ENCODE measurements at regions not wholly inside any gene's neighbourhood (a gene's known extent, or its start where the extent isn't known, plus 50 kb on each side); places are given as distances from the start of the nearest gene placed in this dataset.
"Not testable (repeated sequence)": the region's sequence is repeated elsewhere in the genome, so short reads cannot be mapped to it uniquely, and the experiment has no call there.

DNA sequence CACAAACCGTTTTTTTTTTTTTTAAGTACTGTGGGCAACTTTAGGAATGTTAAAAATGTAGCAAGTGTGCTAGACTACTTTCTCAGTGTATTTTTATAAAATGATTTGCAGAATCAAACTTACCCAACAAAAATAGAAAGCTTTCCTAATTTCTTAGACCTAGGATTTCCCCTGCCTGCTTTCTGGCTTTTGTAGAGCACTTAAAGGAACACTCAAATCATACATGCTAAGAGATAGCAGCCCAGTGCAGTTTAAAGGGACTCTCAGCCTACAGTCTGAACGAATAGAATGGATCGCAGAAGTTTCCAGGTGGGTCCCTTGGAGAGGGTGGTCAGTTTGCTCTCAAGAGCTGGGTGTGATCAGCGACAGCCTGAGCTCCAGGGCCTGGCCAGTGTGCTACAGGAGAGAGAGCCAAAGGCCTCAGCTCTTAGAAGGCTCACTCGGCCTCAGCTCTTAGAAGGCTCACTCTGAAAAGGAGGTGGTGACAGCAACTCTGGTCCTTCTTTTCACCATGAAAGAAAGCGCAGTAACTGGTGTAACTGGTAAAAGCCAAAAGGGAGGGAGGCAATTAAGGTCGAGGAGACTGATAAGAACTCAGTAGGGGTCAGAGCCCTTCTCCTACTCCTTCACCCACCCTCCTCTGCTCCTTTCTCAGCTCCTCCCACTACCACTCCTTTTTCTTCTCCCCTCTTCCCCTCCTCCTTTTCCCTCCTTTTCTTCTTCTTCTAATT is 142.4 kb downstream of the ZFP64 start:
- DNase-seq, result no peak

DNA sequence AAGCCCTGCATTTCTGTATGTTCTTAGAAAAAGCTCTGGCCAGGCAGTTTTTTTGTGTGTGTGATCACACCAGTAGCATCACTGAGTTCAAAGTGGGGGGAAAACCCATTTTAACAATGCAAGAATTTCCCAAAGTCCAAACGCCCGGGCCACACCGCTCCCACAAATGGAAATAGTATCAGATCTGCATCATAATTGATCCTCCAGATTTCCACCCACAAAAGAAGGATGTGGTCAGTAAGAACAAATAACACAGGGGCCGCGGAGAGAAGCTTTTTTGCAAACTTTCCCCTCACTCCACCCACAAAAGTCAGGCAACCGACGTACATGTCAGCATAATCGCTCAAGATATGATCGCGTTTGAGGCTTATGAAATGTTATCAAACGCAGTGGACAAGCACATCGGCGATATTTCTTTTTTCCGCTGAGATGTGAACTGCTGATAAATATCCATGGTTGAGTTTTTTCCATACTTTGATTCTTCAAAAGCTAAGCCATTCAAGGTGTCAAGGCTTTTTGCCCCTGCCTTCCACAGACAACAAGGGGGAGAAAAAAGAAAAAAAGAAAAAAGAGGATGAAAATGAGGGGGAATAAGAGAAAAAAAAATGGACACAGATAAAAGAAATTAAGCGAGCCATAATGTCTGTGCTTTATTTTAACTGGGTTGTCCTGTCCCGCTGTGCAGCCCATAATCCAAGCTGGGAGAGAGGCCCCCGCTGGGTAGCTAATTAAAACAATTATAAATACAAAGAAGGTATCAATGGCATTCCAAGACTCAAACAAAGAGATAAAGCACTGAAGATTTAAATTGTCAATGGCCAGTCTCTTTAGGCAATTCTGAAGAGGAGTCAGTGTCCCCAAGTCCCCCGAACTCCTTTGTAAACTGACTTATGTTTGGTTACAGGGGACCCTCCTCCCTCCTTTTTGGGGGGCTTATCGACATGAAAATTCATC is 143.5 kb downstream of the ZFP64 start:
- DNase-seq, result no peak

DNA sequence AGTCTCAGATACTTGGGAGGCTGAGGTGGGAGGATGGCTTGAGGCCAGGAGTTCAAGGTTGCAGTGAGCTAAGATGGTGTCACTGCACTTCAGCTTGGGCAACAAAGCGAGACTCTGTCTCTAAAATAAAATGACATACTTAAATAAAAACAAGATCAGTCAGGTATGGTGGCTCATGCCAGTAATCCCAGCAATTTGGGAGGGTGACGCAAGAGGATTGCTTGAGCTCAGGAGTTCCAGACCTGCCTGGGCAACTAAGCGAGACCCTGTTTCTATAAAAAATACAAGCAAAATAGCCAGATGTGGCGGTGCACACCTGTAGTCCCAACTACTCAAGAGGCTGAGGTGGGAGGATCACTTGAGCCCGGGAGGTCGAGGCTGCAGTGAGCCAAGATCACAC is 149.6 kb downstream of the ZFP64 start:
- DNase-seq, result no peak

DNA sequence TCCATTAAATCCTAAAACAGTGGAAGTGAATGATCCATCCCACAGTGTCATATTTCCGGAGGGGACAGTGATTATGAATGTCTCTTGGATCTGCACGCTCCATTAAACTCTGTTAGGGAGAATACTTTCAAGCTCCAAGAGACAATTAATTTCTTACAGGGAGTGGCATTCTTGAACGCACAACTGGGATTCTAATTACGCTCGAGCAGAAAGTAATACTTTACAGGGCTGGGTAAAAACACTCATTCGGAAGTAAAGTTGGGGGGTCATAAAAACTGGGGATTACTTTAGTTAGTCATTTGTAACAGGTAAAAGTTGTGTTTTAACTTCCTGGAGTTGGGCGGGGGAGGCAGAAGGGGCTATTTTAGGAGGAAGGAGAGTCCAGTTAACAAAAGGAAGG is 151.8 kb downstream of the ZFP64 start:
- DNase-seq, result no peak

DNA sequence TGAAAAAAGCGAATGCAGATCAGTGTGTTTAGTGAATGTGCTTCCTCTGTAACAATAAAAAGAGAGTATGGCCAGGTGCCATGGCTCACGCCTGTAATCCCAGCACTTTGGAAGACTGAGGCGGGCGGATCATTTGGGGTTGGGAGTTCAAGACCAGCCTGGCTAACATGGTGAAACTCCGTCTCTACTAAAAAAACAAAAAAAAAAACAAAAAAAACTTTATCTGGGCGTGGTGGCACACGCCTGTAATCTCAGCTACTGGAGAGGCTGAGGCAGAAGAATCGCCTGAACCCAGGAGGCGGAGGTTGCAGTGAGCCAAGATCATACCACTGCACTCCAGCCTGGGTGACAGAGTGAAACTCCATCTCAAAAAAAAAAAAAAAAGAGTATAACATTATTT is 152.9 kb downstream of the ZFP64 start:
- not testable (repeated sequence) for DNase-seq

DNA sequence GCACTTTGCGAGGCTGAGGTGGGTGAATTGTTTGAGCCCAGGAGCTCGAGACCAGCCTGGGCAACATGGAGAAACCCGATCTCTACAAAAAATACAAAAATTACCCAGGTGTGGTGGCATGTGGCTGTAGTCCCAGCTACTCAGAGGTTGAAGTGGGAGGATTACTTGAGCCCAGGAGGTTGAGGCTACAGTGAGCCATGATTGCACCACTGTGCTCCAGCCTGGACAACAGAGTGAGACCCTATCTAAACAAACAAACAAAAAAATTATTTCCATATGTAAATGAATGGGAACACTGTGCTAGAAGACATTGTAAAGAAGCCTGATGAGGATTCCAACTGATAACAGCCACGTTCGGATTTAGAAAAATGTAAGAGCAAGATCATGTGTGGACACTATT is 154.2 kb downstream of the ZFP64 start:
- no peak for DNase-seq

DNA sequence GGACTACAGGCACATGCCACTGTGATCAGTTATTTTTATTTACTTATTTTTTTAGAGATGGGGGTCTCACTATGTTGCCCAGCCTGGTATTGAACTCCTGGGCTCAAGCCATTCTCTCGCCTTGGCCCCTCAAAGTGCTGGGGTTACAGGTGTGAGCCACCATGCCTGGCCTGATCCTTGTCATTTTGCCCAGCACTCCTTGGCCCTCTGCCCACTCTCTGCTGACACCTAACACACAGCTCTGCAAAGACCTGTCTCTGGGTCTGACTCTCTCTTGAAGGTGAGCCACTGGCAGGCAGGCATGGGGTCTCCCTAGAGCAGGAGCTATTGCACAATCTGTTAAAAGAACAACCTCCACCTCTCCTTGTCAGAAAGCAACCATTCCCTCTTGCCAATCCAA is 155.6 kb downstream of the ZFP64 start:
- no peak for DNase-seq

DNA sequence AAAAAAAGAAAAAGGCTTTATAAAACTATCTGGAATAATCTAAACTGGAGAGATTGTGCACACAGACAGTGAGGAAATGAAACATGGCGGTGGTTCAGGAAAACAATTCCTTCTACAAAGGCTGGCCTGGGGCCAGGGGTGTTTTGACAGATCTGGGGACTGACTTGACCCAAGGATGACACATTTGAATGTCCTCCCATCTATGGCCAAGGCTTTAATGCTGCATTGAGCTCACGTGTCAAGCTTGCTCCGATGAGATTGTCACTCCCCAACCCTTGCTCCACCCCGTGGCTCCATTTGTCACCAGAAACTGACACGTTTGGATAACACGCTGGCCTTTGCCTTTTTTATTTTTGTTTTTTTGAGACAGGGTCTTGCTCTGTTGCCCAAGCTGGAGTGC is 156.1 kb downstream of the ZFP64 start:
- DNase-seq, result no peak

DNA sequence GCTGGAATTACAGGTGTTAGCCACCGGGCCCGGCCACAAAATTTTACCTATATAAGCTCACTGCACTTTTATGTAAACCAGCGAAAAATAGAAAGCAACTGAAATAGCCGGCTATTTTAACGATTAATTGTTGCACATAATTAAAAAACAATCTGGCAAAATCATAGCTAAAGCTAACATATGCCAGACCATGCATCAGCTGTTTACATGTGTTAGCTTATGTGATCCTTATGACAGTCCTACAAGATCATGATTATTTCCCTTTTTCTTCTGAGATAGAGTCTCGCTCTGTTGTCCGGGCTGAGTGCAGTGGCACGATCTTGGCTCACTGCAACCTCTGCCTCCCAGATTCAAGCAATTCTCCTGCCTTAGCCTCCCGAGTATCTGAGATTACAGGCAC is 157.0 kb downstream of the ZFP64 start:
- no peak for DNase-seq

DNA sequence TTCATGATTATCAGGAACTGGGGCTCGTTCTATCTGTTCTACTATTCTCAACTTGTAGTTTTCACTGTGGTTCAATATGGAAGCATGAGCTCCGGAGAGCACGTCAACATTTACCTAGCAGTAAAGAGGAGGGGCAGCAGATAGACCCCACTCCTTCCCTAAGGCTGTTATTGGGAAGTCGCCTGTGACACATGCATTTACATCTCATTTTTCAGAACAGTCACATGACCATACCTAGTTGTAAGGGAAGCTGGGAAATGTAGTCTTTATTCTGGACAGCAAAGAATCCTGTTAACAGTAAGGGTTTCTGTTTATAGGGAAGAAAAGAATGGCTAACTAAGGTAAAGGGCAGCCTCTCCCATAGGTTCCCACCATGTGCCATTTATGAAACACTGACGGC is 158.3 kb downstream of the ZFP64 start:
- no peak for DNase-seq

DNA sequence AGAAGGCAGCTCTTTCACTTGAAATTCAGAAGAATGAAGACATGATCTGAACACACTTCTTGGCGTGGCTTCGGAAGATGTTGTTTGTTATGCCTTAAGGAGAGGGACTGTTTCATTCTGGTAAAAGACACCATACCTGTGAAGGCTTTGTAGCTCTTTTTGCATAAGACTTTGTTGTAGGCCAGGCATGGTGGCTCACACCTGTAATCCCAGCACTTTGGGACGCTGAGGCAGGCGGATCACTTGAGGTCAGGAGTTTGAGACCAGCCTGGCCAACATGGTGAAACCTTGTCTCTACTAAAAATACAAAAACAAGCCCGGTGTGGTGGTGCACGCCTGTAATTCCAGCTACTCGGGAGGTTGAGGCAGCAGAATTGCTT is 159.3 kb downstream of the ZFP64 start:
- DNase-seq, result not testable (repeated sequence)

DNA sequence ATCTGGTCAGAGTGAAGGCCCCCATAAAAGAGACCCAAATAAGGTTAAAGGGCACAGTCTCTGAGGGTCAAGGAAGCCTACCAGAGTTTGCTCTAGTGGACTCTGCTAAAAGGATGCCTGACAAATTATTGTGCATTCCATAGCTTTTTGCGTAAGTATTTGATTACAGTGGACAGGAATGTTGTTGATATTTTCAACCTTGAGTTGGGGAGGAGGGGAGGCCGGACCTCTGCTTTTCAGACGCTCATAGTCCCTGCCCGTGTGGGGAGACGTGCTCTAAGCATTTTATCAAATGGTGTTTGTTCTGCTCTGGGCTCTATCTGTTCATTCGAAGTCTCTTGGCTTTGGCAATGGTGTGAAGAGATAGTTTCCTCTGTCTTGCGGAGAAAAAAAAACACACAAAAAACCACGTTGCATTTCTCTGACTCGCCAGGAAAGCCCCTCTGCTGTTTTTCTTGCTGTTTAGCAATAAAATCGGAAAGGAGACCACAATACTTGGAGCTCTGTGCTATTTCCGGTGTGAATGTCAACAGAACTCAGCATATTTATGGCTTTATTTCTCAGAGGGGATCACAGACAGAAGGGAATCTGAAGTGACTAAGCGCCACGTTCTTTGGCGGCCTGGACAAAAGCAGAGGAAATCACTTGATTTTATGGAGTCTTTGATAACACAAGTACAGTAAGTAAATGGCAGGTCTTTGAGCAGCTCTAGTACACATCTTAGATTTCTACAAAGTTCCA is 159.8 kb downstream of the ZFP64 start:
- DNase-seq, result no peak

DNA sequence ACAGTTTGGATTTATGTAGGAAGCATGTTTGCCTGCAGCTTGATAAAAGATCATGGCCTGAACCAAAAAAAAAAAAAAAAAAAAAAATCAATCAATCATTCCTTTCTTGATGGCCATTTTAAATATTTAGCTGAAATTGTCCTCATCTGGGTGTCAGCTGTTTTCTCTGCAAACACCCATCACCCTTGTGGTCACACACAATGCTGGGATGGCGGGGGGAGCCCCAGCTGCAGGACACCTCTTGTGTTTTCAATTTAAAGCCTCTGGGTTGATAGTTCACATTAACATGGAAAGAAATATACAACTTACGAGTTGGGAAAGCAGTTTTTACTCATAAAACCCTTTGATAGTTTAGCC is 160.4 kb downstream of the ZFP64 start:
- DNase-seq, result no peak

DNA sequence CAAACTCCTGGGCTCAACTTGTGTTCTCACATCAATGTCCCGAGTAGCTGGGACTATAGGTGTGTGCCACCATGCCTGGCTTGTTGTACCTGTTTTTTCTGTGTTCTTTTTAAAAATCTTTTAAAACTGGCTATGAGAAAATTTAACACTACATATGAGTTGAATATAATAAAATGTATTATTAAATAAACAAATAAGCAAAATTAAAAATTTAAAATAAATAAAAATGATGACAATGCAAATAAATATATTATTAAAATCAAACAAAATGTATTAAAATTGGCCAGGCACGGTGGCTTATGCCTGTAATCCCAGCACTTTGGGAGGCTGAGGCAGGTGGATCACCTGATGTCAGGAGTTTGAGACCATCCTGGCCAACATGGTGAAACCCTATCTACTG is 162.4 kb downstream of the ZFP64 start:
- not testable (repeated sequence) for DNase-seq

DNA sequence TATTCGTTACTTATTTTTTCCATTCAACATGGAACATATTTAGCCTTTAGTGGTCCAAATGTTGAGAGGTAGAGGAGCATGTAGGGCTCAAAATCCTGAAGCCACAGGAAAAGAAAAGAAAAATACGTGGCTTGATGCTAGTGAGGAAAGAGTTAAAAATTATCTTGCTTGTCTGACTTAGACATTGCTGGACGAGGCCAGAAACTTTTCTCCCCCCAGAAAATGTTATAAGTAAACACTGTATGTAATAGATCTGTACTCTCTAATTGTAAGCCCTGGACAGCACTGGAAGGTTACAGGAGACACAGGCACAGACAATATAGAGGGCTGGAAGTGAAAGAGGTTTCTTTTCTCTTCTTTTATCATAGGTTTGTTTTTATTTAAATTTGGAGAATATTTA is 165.6 kb downstream of the ZFP64 start:
- DNase-seq, result no peak

DNA sequence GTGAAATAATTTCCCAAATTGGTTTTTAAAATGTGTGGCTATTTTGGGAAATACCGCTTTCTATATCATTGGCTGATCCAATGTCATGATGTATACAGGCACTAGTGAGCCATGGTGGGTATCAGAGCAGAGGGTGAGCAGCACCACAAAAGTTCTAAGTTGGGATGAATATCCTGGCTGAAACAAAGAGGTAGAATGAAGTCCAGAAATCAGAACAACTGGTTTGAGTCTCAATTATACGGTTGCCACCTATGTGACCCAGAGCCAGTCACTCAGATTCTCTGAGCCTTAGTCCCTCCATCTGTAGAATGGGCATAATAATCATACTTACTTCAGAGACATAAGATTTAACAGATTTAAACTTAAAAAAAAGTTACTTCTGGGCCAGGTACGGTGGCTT is 172.3 kb downstream of the ZFP64 start:
- DNase-seq, result no peak

DNA sequence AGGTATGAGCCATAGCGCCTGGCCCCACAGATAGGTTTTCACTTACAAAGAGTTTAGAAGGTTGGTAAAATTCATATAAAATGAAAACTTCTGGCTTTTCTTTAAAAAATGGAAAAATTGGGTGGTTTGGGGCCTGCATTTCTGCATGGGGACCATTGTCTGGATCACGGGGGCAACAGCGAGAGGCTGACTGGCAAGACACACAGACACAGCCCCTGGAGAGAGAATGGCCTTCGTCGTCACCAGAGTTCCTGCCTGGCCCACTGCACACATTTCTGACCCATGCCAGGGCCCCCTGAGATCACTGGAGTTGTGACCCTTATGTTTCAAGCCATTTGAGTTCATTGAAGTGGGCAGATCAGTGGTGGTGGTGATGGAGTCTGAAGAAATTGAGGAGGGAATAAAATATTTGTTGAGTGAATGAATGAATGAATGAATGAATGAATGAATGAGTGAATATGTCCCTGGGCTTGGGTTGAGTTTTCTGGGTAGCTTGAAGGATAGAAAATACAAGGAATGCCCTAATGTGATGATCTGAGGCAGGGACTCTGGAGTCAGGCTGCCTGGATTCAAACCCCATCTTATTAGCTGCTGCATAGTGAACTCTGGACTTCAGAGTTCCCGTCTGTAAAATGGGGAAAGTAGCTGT is 173.8 kb downstream of the ZFP64 start:
- DNase-seq, result no peak

DNA sequence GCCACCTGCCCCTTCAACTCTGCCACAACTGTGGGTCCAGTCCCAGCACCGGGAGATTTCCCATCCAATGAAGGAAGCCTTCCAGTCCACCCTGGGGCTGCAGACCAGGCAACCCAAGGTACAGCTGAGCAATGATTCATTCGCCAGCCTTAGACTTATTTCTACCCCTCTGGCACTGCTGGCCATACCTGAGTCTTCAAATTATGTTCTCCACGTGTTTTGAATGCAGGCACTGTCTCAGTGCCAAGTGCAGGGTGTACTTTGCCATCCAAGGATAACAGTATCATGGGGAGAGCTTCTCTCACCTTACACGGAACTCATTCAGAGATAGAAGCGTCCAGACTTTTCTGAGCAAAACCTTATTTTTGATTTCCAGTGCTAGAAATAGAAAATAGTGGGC is 175.6 kb downstream of the ZFP64 start:
- DNase-seq, result no peak

DNA sequence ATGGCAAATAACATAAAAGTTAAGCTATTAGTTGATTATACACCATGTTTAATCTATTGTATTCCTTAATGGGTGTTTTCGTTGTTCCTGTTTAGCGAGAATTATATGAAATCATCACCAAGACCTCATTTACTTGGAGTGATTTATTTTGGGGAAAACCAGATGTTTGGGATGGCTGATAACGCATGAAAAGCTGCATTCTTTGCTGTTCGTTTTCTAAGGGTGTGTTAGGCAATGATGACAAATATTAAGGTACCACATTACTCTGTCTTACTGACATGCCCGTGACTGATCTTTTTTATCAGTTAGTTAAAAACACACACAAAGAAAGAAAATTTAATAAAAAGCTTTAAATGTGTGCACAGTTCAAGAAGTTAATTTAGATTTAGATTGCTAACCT is 176.4 kb downstream of the ZFP64 start:
- no peak for DNase-seq

DNA sequence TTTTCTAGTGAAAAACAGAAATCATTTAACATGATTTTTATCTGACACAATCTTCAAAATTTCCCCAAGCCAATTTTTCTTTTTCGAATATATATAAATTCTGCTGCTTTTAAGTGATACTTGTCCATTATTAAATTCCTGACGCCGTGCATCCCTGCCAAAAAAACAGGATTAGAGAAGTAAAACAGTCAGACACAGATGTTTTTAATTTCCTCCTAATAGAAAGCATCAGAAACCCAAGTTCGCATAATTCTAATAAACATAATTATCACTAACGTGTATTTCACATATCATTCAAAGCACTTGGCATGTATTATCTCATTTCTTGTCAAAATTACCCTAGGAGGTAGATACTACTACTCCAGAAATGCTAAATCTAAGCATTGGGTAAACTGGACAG is 179.5 kb downstream of the ZFP64 start:
- DNase-seq, result no peak

DNA sequence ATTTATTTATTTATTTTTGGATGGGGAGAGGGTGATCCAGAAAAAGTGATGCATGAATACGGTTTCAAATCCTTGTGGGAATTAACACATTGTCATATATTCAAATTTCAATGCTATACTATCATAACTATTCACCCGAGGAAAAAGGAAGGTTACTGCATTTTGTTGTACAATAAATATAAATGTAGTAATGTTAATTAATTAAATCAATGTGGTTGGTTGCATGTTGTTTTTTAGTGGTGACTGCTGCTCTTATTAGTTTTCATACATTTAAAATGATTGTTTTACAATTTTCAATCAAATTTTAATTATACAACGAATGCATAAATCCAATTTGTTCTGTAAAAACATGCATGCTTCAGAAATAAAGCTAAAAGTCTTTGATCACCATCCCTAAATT is 180.5 kb downstream of the ZFP64 start:
- DNase-seq, result no peak

DNA sequence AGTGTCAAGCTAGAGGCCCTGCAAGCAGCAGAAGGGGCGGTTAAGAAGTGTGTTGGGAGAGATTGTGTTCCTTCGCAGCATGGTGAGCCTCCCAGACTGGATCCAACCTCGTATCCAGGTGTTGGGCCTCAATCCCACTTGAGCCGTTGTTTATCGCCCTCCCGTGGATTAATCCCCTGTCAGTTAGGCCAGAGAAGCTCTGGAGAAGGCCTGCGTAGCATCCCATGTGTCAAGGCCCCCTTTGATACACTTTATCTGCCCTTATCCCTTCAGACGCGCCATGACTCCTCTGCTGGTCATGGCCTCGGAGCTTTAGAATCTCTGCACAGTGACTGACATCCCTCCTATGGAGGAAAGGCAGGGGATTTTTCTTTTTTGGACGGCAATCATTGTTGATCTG is 181.0 kb downstream of the ZFP64 start:
- no peak for DNase-seq

DNA sequence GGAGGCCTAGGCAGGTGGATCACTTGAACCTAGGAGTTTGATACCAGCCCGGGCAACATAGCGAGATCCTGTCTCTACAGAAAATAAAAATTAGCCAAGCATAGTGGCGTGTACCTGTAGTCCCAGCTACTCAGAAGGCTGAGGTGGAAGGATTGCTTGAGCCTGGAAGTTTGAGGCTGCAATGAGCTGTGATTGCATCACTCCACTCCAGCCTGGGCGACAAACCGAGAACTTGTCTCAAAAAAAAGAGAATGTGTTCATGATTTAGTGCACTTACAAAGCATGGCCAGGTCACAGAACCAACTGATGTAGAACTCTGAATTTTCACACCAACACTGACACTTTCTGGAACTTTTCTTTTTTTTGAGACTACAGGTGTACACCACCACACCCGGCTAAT is 182.7 kb downstream of the ZFP64 start:
- DNase-seq, result no peak

Data from DMS79 (cell line).